HL-60 (cell line): ENCODE measurements at regions not wholly inside any gene's neighbourhood (a gene's known extent, or its start where the extent isn't known, plus 50 kb on each side); places are given as distances from the start of the nearest gene placed in this dataset.

Experiments used
- GABPA ChIP-seq: IDR thresholded peaks from 2 replicates; pipeline ENCODE4 v1.6.1; 2012; ENCODE audit warnings: low read depth
- POLR2AphosphoS5 ChIP-seq: IDR thresholded peaks from 2 replicates; pipeline ENCODE4 v1.6.1; 2012; ENCODE audit warnings: low read depth
- TF ChIP-seq, protein P1 (sequence below): IDR thresholded peaks from one replicate; pipeline ENCODE4 v1.5.1; 2011; ENCODE audit warnings: low read length, control low read depth, inconsistent platforms; ENCODE audit not compliant: insufficient read depth

DNA sequence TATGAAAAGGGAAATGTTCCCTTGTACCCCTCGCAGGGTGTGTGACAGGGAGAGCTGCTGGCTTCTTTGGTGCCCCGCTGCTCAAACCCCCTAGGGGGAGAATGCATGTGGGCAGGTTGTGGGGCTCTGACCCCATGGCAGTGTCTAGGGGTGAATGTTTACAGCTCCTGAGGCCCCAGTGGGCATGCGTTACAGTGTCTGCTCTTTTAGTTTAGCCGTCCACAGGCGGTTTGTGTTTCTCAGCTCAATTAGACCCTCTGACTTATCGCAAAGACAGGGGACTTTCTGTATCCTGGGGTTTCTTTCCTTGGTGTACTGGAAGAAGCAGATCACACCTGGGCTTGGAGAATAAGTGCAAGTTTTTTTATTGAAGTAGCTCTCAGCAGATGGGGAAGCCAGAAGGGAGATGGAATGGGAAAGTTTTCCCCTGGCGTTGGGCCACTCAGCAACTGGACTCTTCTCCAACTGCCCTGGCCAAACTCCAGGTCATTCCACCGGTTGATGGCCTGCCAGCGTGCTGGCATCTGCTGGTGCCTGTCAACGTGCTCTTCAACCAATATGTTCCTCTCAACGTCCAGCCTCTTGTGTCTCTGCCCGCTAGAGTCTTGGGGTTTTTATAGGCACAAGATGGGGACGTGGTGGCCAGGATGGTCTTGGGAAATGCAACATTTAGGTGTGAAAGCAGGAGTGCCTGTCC is 720.9 kb downstream of the FSCB start:
- TF ChIP-seq, protein P1, sequence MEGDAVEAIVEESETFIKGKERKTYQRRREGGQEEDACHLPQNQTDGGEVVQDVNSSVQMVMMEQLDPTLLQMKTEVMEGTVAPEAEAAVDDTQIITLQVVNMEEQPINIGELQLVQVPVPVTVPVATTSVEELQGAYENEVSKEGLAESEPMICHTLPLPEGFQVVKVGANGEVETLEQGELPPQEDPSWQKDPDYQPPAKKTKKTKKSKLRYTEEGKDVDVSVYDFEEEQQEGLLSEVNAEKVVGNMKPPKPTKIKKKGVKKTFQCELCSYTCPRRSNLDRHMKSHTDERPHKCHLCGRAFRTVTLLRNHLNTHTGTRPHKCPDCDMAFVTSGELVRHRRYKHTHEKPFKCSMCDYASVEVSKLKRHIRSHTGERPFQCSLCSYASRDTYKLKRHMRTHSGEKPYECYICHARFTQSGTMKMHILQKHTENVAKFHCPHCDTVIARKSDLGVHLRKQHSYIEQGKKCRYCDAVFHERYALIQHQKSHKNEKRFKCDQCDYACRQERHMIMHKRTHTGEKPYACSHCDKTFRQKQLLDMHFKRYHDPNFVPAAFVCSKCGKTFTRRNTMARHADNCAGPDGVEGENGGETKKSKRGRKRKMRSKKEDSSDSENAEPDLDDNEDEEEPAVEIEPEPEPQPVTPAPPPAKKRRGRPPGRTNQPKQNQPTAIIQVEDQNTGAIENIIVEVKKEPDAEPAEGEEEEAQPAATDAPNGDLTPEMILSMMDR: no peak
- TF ChIP-seq POLR2AphosphoS5 (no peak), GABPA (no peak)
